HepG2 (cell line): ENCODE measurements at regions not wholly inside any gene's neighbourhood (a gene's known extent, or its start where the extent isn't known, plus 50 kb on each side); places are given as distances from the start of the nearest gene placed in this dataset.

Experiments
- ATF2 ChIP-seq: sonication (generic); formaldehyde crosslinking; IDR thresholded peaks from 2 replicates; pipeline ENCODE4 v1.4.0; 2020; ENCODE audit warnings: missing genetic modification reagents
- CBX1 ChIP-seq: IDR thresholded peaks from one replicate; pipeline ENCODE4 v1.6.1; 2016; ENCODE audit warnings: antibody characterized with exemption, low read depth
- CTCF ChIP-seq: sonication (generic); formaldehyde crosslinking; IDR thresholded peaks from 2 replicates; pipeline ENCODE4 v1.5.0; 2020; ENCODE audit warnings: mild to moderate bottlenecking, missing genetic modification reagents, moderate library complexity
- SMC3 ChIP-seq: IDR thresholded peaks from 2 replicates; pipeline ENCODE4 v1.6.1; 2011; ENCODE audit warnings: low read length, improper control_type of control experiment
- ZNF143 ChIP-seq: sonication (generic); formaldehyde crosslinking; IDR thresholded peaks from 2 replicates; pipeline ENCODE4 v1.4.0; 2020; ENCODE audit warnings: missing genetic modification reagents
- ZNF17 ChIP-seq: sonication (generic); formaldehyde crosslinking; IDR thresholded peaks from 2 replicates; pipeline ENCODE4 v1.5.0; 2020; ENCODE audit warnings: mild to moderate bottlenecking, missing genetic modification reagents

- no peak for TF ChIP-seq SMC3
- TF ChIP-seq CTCF (CRISPR knock-in tag), result no peak
- no peak for TF ChIP-seq ZNF143
- TF ChIP-seq CBX1, result no peak
- TF ChIP-seq ATF2 (CRISPR knock-in tag), result no peak
- TF ChIP-seq ZNF17 (CRISPR knock-in tag), result no peak
Observed at GRCh38 chr5:12358371-12359090, 454.3 kb upstream of the CTNND2 start.
